H7 (cell line): ENCODE measurements at regions not wholly inside any gene's neighbourhood (a gene's known extent, or its start where the extent isn't known, plus 50 kb on each side); places are given as distances from the start of the nearest gene placed in this dataset.

Experiments
- DNase-seq: peaks from one replicate; pipeline ENCODE4 v3.0.0; 2012
- H3K27me3 ChIP-seq: 2 replicates; pipeline ENCODE4 v1.6.0; 2011; ENCODE audit warnings: mild to moderate bottlenecking, low read length; ENCODE audit not compliant: control insufficient read depth, insufficient read depth
- H3K36me3 ChIP-seq: replicated peaks from 2 replicates; pipeline ENCODE4 v1.5.1; 2011; ENCODE audit warnings: low read length; ENCODE audit not compliant: control insufficient read depth, insufficient read depth
- H3K4me3 ChIP-seq: 2 replicates; pipeline ENCODE4 v1.5.1; 2011; ENCODE audit warnings: low read depth, mild to moderate bottlenecking, control low read depth, low read length, moderate library complexity; ENCODE audit not compliant: insufficient read depth

DNA sequence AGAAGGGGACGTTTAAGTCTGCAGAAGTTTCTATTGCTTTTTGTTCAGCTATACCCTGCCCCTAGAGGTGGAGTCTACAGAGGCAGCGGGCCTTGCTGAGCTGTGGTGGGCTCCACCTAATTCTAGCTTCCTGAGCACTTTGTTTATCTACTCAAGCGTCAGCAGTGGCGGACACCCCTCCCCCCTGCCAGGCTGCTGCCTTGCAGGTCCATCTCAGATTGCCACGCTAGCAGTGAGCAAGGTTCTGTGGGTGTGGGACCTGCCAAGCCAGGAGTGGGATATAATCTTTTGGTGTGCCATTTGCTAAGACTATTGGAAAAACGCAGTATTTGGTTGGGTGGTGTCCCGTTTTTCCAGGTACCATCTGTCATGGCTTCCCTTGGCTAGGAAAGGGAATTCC, 147.3 kb upstream of the PRPS1L1 start:
- Histone ChIP-seq H3K27me3 (no peaks in the 10 kb centered on the region), H3K36me3 (no peaks in the 10 kb centered on the region), H3K4me3 (no peak overlapping the region)
- DNase-seq: no peak

- no peaks in the 10 kb centered on the region for H3K36me3 ChIP-seq
- H3K27me3 ChIP-seq: no peaks in the 10 kb centered on the region
- no peak overlapping the region for H3K4me3 ChIP-seq
- DNase-seq: no peak
Measured at GRCh38 chr7:18175801-18176450, 148.3 kb upstream of the PRPS1L1 start.

GRCh38 chr7:18177129-18177814, 149.6 kb upstream of the PRPS1L1 start:
- no peaks in the 10 kb centered on the region for H3K36me3 ChIP-seq
- no peak for DNase-seq
- H3K27me3 ChIP-seq: no peaks in the 10 kb centered on the region
- no peak overlapping the region for H3K4me3 ChIP-seq

- no peaks in the 10 kb centered on the region for H3K36me3 ChIP-seq
- DNase-seq: no peak
- H3K27me3 ChIP-seq: no peaks in the 10 kb centered on the region
- no peak overlapping the region for H3K4me3 ChIP-seq
Measured at GRCh38 chr7:18177815-18178660, 150.4 kb upstream of the PRPS1L1 start.

DNA sequence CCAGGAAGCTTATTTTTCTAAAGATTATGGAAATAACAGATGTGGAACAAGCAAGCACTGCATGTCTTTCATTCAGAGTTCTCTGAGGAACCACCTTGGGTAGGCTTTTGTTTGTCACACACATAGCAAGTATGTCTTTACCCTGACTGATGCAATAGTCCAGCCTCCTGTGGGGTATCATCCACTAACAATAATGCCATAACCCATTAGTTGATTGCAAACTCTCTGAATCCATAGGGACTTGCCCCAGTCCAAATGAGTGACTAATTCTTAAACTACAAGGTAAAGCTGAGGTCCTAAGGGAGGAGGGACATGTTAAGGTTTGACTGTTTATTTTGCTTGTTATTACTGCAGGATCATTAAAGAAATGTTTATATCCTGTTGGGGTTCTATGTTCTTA, 151.4 kb upstream of the PRPS1L1 start:
- Histone ChIP-seq H3K27me3 (no peaks in the 10 kb centered on the region), H3K4me3 (no peak overlapping the region), H3K36me3 (no peaks in the 10 kb centered on the region)
- no peak for DNase-seq

DNA sequence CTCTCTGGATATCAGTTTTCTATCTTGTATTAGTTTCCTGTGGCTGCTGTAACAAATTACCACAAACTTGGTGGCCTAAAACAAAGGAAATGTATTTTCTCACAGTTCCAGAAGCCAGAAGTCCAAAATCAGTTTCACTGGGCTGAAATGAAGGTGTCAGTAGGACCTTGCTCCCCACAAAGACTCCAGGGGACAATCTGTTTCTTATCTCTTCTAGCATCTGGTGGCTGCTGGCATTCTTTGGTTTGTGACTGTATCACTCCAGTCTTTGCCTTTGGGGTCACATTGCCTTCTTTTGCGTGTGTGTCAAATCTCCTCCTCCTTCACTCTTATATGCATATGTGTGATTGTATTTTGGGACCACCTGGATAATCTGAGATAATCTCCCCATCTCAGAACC, 153.0 kb upstream of the PRPS1L1 start:
- H3K4me3 ChIP-seq: no peak overlapping the region
- H3K27me3 ChIP-seq: no peaks in the 10 kb centered on the region
- no peaks in the 10 kb centered on the region for H3K36me3 ChIP-seq
- no peak for DNase-seq

- Histone ChIP-seq H3K27me3 (no peaks in the 10 kb centered on the region), H3K36me3 (no peaks in the 10 kb centered on the region), H3K4me3 (no peak overlapping the region)
- DNase-seq: no peak
Measured at GRCh38 chr7:18189500-18190126, 162.0 kb upstream of the PRPS1L1 start.

GRCh38 chr7:18191341-18191740, 163.7 kb upstream of the PRPS1L1 start:
- DNase-seq: no peak
- Histone ChIP-seq H3K27me3 (no peaks in the 10 kb centered on the region), H3K36me3 (no peaks in the 10 kb centered on the region), H3K4me3 (no peak overlapping the region)

DNA sequence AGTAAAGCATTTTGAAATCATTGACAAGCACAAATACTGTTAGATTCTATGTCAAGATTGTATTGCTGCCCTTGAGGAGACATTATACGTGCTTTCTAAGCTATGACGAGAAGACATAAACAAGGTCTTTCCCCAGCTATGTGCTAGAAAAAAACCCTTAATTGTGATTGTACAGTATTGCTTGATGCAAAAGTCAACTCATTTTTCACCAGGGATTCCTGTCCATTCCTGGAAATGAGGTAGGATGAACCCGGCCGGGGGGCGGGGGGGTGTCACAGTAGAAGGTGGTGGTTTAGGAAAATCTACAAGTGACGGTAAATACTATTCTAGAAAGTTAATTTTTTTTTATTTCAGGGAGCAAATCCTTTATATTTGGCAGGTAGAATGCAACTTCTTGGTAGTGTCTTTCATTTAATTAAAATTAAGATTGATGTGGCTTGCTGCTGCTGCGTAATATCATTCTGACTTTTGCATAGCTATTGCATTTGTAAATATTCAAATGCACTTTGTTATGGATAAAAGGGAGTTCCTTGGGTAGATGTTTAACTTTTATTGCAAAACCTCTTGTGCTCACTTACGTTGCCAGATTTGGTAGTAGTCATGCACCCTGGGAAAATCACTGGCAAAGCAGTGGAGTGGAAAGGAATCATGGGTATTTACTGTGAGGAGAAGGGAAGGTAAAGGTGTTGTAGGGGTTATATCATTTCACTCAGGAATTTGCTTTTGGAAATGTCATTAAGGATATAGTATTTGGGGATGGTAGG, 164.4 kb upstream of the PRPS1L1 start:
- no peak for DNase-seq
- Histone ChIP-seq H3K36me3 (no peaks in the 10 kb centered on the region), H3K4me3 (no peak overlapping the region), H3K27me3 (no peaks in the 10 kb centered on the region)

- H3K36me3 ChIP-seq: no peaks in the 10 kb centered on the region
- H3K4me3 ChIP-seq: no peak overlapping the region
- H3K27me3 ChIP-seq: no peaks in the 10 kb centered on the region
- no peak for DNase-seq
Measured at GRCh38 chr7:18194616-18195015, 167.0 kb upstream of the PRPS1L1 start.

DNA sequence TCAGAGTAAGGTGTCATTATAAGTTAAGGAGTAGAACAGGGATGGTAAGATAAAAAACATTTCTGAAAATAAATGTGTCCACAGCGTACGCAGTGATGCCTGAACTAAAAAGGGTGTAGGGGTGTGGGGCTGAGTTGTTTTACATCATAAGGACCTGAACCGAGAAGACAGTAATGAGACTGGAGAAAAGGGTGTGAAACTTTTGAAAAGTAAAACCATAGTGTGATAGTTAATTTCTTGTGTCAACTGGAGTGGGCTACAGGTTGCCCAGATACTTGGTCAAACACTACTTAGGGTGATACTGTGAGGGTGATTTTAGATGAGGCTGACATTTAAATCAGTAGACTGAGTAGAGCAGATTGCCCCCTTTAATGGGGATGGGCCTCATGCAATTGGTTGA, 169.0 kb upstream of the PRPS1L1 start:
- Histone ChIP-seq H3K27me3 (no peaks in the 10 kb centered on the region), H3K36me3 (no peaks in the 10 kb centered on the region), H3K4me3 (no peak overlapping the region)
- DNase-seq: no peak

GRCh38 chr7:18198868-18199267, 171.2 kb upstream of the PRPS1L1 start:
- Histone ChIP-seq H3K4me3 (no peak overlapping the region), H3K36me3 (no peaks in the 10 kb centered on the region), H3K27me3 (no peaks in the 10 kb centered on the region)
- DNase-seq: no peak

DNA sequence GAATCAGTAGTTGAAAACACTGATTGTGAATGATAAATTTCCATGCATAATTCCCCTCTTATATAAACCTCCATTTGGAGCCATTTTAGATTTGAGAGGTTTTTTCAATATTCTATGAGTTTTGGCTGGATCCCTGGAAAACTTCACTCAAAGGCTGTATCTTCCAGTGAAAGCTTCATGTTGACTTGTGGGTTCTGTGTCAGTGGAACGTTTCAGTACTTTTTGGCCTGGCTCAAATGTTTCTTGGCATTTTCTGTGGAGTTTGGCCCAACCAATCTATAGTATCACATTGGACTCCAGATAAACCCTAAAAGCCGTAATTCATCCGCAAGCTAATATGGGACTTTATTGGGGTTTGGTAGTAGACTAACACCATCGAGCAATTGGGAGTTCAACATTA, 172.6 kb upstream of the PRPS1L1 start:
- Histone ChIP-seq H3K36me3 (no peaks in the 10 kb centered on the region), H3K27me3 (no peaks in the 10 kb centered on the region), H3K4me3 (no peak overlapping the region)
- DNase-seq: no peak

DNA sequence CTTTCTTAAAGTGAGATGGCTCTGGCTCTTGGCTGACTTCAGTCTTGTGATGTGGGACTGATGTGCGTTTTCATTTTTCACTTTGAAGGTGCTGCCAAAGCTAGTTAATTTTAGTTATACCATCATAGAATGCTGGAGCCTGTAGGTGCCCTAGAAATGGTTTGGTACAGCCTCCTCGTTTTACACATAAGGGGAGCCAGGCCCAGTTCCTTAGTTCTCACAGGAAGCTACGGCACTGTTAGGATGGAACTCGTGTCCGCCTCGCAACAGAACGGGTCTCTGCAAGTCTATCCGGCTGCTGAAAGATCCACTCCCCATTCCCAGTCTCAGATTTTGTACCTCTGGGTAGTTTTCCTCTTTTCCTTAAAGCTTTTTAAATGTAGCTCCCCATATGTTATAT, 173.2 kb upstream of the PRPS1L1 start:
- Histone ChIP-seq H3K36me3 (no peaks in the 10 kb centered on the region), H3K27me3 (no peaks in the 10 kb centered on the region), H3K4me3 (no peak overlapping the region)
- no peak for DNase-seq
